ENCODE measurements at regions not wholly inside any gene's neighbourhood (a gene's known extent, or its start where the extent isn't known, plus 50 kb on each side); places are given as distances from the start of the nearest gene placed in this dataset.
"Not testable (repeated sequence)": the region's sequence is repeated elsewhere in the genome, so short reads cannot be mapped to it uniquely, and the experiment has no call there.

DNA sequence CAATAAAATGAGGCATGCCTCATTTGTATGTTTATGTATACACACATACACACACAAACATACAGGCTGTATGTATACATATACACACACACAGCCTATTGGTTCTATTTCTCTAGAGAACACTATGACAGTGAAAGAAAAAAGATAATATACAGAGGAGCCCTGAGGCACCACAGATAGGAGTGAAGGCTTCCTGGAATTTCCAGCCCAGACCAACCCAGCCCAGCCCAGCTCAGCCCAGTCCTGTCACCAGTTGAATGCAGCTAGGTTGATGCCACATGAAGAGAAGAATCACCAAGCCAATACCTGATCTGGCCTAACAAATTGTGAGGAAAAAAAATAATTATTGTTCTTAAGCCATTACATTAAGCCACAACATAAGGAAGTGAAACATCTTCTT is 126.9 kb upstream of the PDE4D start:
- no peak for DNase-seq (ENCODE audit: extremely low read depth, low read depth, low spot score)

DNA sequence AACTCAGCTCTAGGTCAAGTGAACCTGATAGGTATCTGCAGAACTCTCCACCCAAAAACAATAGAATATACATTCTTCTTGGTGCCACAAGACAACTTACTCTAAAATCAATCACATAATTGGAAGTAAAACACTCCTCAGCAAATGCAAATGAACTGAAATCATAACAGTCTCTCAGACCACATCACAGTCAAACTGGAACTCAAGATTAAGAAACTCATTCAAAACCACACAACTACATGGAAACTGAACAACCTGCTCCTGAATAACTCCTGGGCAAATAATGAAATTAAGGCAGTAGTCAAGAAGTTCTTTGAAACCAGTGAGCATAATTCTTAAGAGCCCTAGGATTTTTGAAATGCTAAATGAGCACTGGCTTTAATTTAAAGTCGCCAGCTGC is 125.4 kb upstream of the PDE4D start:
- not testable (repeated sequence) for DNase-seq (ENCODE audit: extremely low read depth, low read depth, low spot score)

DNA sequence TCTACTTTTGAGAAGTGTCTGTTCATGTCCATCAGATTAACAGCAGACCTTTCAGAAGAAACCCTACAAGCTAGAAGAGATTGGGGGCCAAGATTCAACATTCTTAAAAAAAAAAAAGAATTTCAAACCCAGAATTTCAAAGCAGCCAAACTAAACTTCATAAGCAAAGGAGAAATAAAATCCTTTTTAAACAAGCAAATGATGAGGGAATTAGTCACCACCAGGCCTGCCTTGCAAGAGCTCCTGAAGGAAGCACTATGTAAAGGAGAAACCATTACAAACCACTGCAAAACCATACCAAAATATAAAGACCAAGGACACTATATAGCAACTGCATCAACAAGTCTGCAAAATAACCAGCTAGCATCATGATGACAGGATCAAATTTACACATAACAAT is 124.6 kb upstream of the PDE4D start:
- DNase-seq (ENCODE audit: extremely low read depth, low read depth, low spot score): no peak

DNA sequence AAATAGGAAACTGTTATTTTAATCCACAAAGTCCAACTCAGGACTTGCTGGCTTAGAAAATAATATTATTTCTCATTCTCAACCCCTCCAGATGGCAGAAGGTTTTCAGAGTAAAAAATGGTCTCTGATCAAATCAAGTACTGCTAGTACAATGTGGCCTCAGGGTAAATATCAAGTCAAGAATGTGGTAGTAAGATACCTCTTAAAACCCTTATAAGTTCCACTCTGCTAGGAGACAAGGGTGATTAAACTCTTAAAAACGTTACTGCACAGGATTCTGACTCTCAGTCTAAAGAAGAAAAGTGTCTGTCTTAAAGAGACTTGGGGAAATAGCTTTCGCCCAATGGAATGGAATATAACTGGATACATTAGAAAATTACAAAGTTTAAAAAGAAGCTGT is 120.8 kb upstream of the PDE4D start:
- no peak for DNase-seq (ENCODE audit: extremely low read depth, low read depth, low spot score)

DNA sequence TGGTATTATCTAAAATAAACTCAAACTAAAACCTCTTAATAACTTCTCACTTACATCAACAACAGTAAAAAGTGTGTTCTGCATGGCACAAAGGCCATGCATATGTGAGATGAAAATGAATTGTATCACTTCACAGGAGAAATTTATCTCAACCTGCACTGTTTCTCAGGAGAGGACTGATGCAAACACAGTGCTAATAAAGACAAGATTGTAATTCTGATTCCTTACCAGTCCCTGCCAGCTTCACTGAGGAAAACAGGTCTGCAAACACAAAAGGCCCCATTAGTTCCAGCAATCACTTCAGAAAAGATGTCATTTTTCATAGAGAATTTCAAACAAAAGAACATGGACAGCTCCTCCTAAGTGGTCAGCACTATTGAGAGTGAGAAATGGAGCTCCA is 117.3 kb upstream of the PDE4D start:
- no peak for DNase-seq (ENCODE audit: extremely low read depth, low read depth, low spot score)

DNA sequence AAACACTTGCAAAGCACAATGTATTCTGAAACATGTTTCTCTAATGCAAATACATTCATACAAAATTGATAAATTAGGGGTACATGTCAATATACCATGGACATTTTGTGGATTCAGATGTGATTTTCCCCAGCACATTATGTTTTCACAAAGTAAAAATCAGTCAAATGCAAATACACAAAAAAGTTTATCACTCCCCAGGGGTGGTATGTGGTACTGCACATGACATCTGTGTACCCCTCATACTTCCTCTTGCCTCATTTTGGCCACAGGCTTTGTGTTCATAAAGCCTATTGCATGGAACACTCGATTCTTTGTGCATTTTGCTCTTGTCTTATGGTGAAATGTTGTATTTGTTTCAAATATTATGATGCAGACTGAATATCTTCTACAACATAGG is 116.8 kb upstream of the PDE4D start:
- no peak for DNase-seq (ENCODE audit: extremely low read depth, low read depth, low spot score)

DNA sequence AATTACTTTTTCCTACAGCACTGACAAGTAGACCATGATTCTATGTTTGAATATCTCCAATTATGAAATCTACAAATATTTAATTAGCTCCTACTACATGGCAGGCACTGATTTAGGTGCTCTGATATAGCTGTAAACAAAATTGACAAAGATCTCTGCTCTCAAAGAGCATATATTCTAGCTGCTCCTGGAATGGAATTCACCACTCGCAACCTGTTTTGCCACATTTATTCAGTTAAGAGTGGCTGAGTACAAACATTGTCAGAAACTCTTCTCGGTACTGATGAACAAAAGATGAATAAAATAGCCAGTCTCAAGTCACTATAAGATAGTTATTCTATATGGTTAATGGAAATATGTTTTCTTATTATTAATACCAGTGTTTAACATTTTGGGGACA is 114.2 kb upstream of the PDE4D start:
- no peak for DNase-seq (ENCODE audit: extremely low read depth, low read depth, low spot score)

DNA sequence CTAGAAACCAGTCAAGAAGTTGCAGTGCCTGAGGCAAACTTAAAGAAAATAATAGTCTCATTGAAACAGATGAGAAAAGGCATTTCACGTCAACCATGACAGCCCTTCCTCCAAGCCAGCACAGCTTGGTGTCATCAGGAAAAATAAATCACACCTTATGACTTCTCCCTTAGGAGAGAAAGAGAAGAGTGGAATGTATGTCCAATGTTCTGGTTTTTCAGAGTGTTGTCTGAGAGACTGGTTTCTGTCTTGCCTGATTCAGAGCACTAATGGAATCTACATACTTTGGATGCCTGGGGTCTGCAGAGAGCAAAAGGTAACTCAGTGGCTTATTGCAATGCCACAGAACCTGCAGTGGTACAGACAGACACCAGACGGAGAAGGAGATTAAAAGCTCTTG is 105.5 kb upstream of the PDE4D start:
- no peak for DNase-seq (ENCODE audit: extremely low read depth, low read depth, low spot score)

DNA sequence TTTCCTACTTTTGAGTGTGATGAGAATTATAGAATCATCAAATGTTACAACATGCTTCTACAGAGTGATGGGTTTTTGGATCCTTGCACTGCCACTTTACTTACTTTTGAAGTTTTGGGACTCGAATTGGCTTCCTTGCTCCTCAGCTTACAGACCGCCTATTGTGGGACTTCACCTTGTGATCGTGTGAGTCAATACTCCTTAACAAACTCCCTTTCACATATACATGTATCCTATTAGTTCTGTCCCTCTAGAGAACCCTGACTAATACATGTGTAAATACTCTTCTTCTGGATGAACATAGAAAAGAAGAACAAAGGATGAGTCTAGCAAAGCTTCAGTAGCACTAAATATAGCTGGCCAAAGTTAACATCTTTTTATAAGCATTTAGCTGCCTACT is 98.7 kb upstream of the PDE4D start:
- no peak for DNase-seq (ENCODE audit: extremely low read depth, low read depth, low spot score)

DNA sequence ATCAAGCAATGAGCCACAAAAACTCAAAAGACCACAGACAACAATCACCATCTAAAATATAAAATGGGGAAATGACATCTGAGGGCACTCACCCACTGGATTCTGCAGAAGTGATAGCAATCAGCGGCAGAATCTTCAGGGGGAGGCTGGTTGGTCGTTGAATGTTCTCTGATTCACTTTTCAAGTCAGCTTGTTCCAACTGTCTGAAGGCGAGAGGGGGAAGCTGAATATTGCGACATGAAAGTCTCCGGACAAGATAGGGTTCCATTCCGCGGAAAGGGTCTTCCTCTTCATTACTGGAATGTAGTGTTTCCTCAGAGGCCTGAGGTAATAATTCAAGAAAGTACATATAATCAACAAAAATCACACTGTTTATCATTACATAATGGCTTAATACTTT is 94.9 kb upstream of the PDE4D start:
- no peak for DNase-seq (ENCODE audit: extremely low read depth, low read depth, low spot score)

DNA sequence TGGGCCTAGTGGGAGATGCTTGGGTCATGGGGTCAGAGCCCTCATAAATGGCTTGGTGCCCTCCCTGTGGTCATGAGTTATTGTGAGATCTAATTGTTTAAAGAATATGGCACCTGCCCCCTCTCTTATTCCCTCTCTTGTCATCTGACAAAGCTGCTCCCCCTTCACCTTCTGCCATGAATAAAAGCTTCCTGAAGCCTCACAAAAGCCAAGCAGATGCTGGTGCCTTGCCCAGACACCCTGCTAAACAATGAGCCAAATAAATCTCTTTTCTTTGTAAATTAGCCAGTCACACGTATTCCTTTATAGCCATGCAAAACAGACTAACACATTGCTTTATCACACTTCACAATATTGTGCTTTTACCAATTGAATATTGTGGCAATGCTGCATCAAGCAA is 82.8 kb upstream of the PDE4D start:
- DNase-seq (ENCODE audit: extremely low read depth, low read depth, low spot score): no peak

DNA sequence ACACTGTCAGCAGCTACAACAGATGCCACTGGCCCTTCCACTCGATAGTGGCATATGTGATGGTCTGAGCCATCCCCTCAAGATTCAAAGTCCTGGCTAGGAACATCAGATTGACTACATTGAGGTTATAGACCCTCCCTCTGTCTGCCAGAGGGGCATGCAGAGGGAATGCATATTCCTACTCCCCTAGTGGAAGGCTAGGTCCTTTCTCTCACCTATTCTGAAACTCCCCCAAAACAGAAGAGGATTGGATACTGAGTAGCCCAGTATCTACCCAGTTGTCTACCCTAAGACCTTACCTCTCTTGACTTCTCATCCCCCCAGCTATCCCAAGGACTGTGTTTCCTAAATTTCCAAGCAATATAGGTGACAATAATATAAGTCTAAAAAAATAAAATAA is 78.5 kb upstream of the PDE4D start:
- DNase-seq (ENCODE audit: extremely low read depth, low read depth, low spot score): no peak

DNA sequence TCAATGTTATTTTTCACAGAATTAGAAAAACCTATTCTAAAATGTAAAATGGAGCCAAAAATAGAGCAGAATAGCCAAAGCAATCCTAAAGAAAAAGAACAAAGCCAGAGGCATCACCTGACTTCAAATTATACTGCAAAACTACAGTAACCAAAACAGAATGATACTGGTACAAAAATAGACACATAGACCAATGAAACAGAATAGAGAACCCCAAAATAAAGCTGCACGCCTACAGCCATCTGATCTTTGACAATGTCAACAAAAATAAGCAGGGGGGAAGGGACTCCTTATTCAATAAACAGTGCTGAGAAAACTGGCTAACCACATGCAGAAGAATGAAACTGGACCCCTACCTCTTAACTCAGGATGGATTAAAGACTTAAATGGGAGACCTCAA is 65.8 kb upstream of the PDE4D start:
- DNase-seq (ENCODE audit: extremely low read depth, low read depth, low spot score): no peak

DNA sequence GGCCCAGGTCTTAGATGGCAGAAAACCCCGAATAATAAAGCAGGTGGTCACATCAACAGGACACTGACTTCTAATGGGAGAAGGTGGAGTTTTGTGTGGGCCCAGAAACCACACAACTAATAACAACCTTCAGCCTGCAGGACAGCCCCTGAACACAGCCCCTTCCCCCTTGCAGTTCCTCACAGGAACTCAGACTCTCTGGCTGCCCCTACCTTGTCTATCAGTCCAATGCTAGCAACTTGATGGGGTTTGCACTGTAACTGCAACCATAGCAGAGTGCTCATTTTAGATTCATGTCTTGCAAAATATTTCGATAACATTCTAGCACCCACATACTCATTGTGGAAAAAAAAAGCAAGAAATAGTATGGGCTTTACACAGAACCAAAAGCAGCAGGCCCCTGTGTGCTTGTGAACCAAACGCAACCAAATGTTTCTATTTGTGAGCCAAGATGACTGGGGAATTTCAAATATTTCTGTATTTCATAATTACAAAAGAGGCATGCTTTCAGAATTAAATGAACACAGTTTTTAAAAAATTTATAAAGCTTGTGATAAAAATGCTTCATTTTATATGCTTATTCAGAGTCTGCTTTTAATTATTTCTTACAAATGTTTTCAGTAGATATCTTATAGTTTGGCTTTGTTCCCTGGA is 62.7 kb upstream of the PDE4D start:
- no peak for DNase-seq (ENCODE audit: extremely low read depth, low read depth, low spot score)

DNA sequence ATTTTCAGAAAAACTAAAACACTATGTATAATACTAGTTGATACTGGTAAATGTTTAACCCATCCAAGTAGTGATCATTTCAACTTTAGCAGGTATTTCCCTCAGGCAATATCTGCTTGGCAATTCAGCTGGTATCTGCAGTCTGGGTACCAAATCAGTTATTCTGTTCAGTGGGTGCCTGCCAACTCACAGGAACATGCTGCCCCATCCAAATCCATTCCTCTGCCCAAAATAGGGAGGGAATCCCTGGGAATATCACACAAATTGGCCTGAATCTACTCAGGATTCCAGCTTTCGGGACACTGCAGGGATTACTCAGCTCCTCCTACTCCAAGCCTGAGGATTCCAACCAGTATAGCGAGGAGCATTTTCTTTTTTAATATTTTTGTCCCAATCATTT is 61.7 kb upstream of the PDE4D start:
- DNase-seq (ENCODE audit: extremely low read depth, low read depth, low spot score): no peak

DNA sequence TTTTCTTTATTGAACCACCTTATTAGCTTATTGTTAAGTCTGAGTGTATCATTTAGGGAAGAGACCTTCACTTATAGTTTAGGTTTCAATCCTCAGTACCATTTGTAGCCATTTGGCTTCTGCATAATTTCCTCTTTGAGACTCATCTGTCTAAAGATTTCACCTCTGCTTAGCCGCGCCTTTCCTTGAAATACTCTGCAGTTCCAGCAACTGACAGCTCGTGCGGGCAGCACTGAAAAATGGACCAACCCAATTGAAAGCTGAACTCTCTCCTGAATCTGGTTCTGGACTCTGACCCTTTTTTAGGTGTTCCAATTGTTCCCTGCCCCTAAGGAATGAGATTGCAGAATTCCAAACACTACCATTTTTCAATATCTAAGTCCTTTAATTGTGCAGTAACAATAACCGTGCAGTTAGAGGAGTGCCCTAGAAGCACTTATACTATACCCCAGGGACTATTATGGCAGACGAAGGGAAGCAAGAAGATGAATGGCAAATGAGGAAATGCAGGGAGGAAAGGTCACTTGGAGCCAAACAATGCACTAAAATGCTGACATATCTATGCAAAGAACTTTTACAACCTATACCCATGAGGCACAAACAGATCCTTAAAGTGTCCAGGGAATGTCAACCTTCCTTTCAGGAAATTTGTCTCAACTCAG is 50.1 kb upstream of the PDE4D start:
- DNase-seq (ENCODE audit: extremely low read depth, low read depth, low spot score): no peak
